ENCODE measurements at regions not wholly inside any gene's neighbourhood (a gene's known extent, or its start where the extent isn't known, plus 50 kb on each side); places are given as distances from the start of the nearest gene placed in this dataset.
A peak's percentile ranks its signal among the peaks of the same experiment; 100 is the strongest.
"Not testable (repeated sequence)": the region's sequence is repeated elsewhere in the genome, so short reads cannot be mapped to it uniquely, and the experiment has no call there.

- DNase-seq, result no peak
- intact Hi-C loops (cut with DNase I), result no loop called here
These were observed 779.6 kb upstream of the PRMT6 start for GRCh38 chr1:106276871-106277270.

- intact Hi-C loops (cut with DNase I), result no loop called here
- DNase-seq, result no peak
These were observed 778.7 kb upstream of the PRMT6 start for GRCh38 chr1:106277786-106278185.

- intact Hi-C loops (cut with DNase I), result no loop called here
- DNase-seq, result no peak
These were observed 777.8 kb upstream of the PRMT6 start for GRCh38 chr1:106278716-106279115.

GRCh38 chr1:106289265-106289928 is 767.1 kb upstream of the PRMT6 start:
- intact Hi-C loops (cut with DNase I), result no loop called here
- DNase-seq, result no peak

GRCh38 chr1:106290805-106291501 is 765.5 kb upstream of the PRMT6 start:
- DNase-seq, result peak in 2 of 10 donors; percentile 7 to 49
- intact Hi-C loops (cut with DNase I), result no loop called here

- intact Hi-C loops (cut with DNase I), result no loop called here
- DNase-seq, result no peak
These were observed 764.3 kb upstream of the PRMT6 start for GRCh38 chr1:106292130-106292529.

- intact Hi-C loops (cut with DNase I), result no loop called here
- DNase-seq, result no peak
These were observed 760.0 kb upstream of the PRMT6 start for GRCh38 chr1:106296431-106296830.

GRCh38 chr1:106304106-106304505 is 752.4 kb upstream of the PRMT6 start:
- DNase-seq, result no peak
- intact Hi-C loops (cut with DNase I), result no loop called here

- DNase-seq, result no peak
- intact Hi-C loops (cut with DNase I), result no loop called here
These were observed 736.9 kb upstream of the PRMT6 start for GRCh38 chr1:106319612-106320011.

- no peak for DNase-seq
- intact Hi-C loops (cut with DNase I), result no loop called here
These were observed 730.9 kb upstream of the PRMT6 start for GRCh38 chr1:106325600-106325999.

GRCh38 chr1:106344494-106344893 is 712.0 kb upstream of the PRMT6 start:
- intact Hi-C loops (cut with DNase I), result no loop called here
- no peak for DNase-seq

GRCh38 chr1:106360252-106360651 is 696.2 kb upstream of the PRMT6 start:
- intact Hi-C loops (cut with DNase I), result no loop called here
- DNase-seq, result no peak

GRCh38 chr1:106366627-106367319 is 689.7 kb upstream of the PRMT6 start:
- intact Hi-C loops (cut with DNase I), result no loop called here
- no peak for DNase-seq

GRCh38 chr1:106378261-106378660 is 678.2 kb upstream of the PRMT6 start:
- DNase-seq, result no peak
- intact Hi-C loops (cut with DNase I), result no loop called here

GRCh38 chr1:106380772-106381171 is 675.7 kb upstream of the PRMT6 start:
- intact Hi-C loops (cut with DNase I), result no loop called here
- no peak for DNase-seq

GRCh38 chr1:106389160-106389559 is 667.3 kb upstream of the PRMT6 start:
- DNase-seq; intact Hi-C loops (cut with DNase I): not testable (repeated sequence)

- DNase-seq, result no peak
- intact Hi-C loops (cut with DNase I), result no loop called here
These were observed 663.4 kb upstream of the PRMT6 start for GRCh38 chr1:106393046-106393445.

GRCh38 chr1:106396020-106396419 is 660.5 kb upstream of the PRMT6 start:
- intact Hi-C loops (cut with DNase I), result no loop called here
- no peak for DNase-seq

GRCh38 chr1:106398391-106398790 is 658.1 kb upstream of the PRMT6 start:
- intact Hi-C loops (cut with DNase I), result no loop called here
- DNase-seq, result no peak

- DNase-seq, result no peak
- intact Hi-C loops (cut with DNase I), result no loop called here
These were observed 650.4 kb upstream of the PRMT6 start for GRCh38 chr1:106406114-106406513.

GRCh38 chr1:106412321-106412720 is 644.2 kb upstream of the PRMT6 start:
- intact Hi-C loops (cut with DNase I), result not testable (repeated sequence)
- peak in 2 of 10 donors; percentile 70 to 77 for DNase-seq

- intact Hi-C loops (cut with DNase I), result no loop called here
- no peak for DNase-seq
These were observed 621.2 kb upstream of the PRMT6 start for GRCh38 chr1:106435269-106435668.

All from posterior cingulate gyrus (tissue), 11 donors.